GM19043 (cell line): ENCODE measurements at regions not wholly inside any gene's neighbourhood (a gene's known extent, or its start where the extent isn't known, plus 50 kb on each side); places are given as distances from the start of the nearest gene placed in this dataset.
A peak's percentile ranks its signal among the peaks of the same experiment; 100 is the strongest.
"Not testable (repeated sequence)": the region's sequence is repeated elsewhere in the genome, so short reads cannot be mapped to it uniquely, and the experiment has no call there.

Source experiments
- ATAC-seq: cut with Tn5 transposase; IDR thresholded peaks from one replicate; pipeline ENCODE4 v1.9.1; 2021; ENCODE audit warnings: low read depth; ENCODE audit not compliant: unreplicated experiment

- no peak for ATAC-seq
Observed at GRCh38 chrX:39477762-39478120, 620.0 kb downstream of the BCOR start.

- ATAC-seq: no peak
Observed at GRCh38 chrX:39479856-39480255, 617.9 kb downstream of the BCOR start.

- ATAC-seq: no peak
Observed at GRCh38 chrX:39480963-39481362, 616.8 kb downstream of the BCOR start.

GRCh38 chrX:39481621-39482020 is 616.1 kb downstream of the BCOR start:
- ATAC-seq: no peak

- ATAC-seq: no peak
Observed at GRCh38 chrX:39484159-39485068, 613.3 kb downstream of the BCOR start.

- no peak for ATAC-seq
Observed at GRCh38 chrX:39487166-39487968, 610.4 kb downstream of the BCOR start.

GRCh38 chrX:39487969-39488330 is 609.8 kb downstream of the BCOR start:
- no peak for ATAC-seq

GRCh38 chrX:39491548-39492297 is 606.0 kb downstream of the BCOR start:
- ATAC-seq: peak; percentile 50

GRCh38 chrX:39492497-39493162 is 605.1 kb downstream of the BCOR start:
- ATAC-seq: peak; percentile 44

GRCh38 chrX:39493168-39493567 is 604.6 kb downstream of the BCOR start:
- no peak for ATAC-seq

- not testable (repeated sequence) for ATAC-seq
Observed at GRCh38 chrX:39497117-39497516, 600.6 kb downstream of the BCOR start.

GRCh38 chrX:39497702-39498265 is 600.0 kb downstream of the BCOR start:
- ATAC-seq: no peak

GRCh38 chrX:39499996-39500395 is 597.8 kb downstream of the BCOR start:
- ATAC-seq: no peak

GRCh38 chrX:39501822-39502221 is 595.9 kb downstream of the BCOR start:
- no peak for ATAC-seq

GRCh38 chrX:39502486-39502885 is 595.3 kb downstream of the BCOR start:
- ATAC-seq: no peak

GRCh38 chrX:39504227-39504626 is 593.5 kb downstream of the BCOR start:
- no peak for ATAC-seq

- no peak for ATAC-seq
Observed at GRCh38 chrX:39504850-39505259, 592.9 kb downstream of the BCOR start.

- no peak for ATAC-seq
Observed at GRCh38 chrX:39506131-39506530, 591.6 kb downstream of the BCOR start.

- ATAC-seq: no peak
Observed at GRCh38 chrX:39507034-39507433, 590.7 kb downstream of the BCOR start.

- ATAC-seq: no peak
Observed at GRCh38 chrX:39507617-39508299, 590.0 kb downstream of the BCOR start.
